MV-4-11 (cell line): ENCODE measurements at regions not wholly inside any gene's neighbourhood (a gene's known extent, or its start where the extent isn't known, plus 50 kb on each side); places are given as distances from the start of the nearest gene placed in this dataset.

Experiments used
- DNase-seq: peaks from one replicate; lab custom pipeline; 2025; lab: John Stamatoyannopoulos, UW

DNA sequence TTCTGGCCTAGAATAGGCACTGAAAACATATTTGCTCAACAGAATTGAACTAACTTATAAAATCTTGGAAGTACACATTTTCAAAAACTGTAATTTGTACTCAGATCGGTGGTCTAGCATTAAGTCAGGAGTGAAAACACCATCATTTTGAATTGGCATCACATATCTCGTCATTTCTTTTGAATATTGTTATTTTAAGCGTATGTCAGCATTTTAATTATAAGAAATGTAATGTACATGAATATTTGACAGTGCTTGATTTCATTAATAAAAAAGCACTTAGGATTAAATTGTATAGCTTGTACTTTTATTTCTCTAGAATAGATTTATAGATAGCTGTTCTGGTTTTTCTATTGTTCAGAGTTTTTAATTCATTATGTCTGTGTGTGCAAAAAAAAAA lies 892.2 kb downstream of the BCL11B start:
- no peak for DNase-seq

DNA sequence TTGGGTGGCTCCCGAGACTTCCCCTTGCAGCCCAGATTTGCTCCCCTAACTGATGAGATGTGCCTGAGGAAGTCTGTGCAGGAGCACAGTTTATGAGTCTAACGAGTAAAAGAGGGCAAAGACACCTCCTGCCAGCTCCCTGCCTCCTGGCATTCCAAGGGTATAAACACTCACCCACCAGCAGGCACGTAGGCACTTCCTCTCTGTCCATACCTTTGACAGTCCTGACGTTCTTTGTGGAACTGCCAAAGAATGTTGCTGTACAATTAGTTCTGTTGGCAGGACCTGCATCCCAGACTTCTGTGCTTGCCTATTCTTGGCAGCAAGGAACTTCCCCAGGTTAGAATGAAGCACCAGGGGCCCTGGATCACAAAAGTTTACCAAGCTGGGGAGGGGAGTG lies 889.3 kb downstream of the BCL11B start:
- no peak for DNase-seq

DNA sequence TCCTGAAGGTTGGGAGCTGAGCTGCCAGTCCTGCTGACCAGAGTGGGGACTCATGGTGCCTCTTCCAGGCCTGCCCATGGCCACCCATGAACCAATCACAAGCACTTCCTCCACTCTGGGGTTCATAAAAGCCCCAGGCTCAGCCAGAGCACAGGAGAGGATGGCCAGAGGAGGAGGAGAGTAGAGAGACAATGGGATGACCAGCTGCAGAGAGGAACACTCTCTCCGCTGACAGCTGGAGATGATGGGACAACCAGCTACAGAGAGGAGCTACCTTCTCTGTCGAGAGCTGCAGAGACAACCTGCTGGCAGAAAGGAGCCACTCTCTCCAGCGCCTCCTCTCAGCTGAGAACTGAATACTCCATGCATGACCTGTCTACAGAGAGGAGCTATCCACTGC lies 886.1 kb downstream of the BCL11B start:
- no peak for DNase-seq

DNA sequence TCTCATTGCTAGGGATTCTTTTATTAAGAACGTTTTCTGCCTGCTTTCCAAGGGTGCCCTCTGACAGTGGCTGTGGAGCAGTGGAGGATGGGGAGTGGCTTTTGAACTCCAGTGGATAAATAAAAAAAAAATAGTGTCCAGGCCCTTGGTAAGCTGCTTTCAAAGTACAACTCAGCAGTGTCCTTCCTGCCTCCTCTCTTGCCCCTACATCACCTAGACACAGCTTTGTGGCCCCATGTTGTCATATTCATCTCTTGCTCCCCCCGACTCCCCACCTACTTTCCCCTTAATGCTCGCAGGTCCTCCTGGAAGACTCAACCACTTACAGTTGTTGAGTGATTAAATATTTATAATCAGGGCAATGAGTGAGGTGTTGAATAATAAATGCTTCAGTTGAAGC lies 880.9 kb downstream of the BCL11B start:
- DNase-seq: no peak

DNA sequence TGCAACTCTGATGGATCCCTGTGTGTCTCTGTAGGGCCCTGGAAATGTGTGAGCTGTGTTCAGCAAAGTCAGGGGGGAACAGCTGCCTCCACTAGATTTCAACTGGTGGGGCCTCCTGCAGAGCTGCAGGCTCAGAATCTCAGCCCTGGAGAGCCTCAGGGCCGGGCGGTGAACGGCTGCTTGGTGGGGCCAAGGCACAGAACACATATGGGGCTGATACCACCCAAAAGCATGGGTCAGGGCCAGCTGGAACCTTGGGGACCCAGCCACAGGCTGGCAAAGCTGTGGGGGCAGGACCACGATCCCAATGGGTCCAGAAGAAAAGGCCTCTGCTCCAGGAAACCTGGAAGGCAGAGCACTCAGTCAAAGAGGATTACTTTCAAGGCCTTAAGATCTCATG lies 878.5 kb downstream of the BCL11B start:
- no peak for DNase-seq

DNA sequence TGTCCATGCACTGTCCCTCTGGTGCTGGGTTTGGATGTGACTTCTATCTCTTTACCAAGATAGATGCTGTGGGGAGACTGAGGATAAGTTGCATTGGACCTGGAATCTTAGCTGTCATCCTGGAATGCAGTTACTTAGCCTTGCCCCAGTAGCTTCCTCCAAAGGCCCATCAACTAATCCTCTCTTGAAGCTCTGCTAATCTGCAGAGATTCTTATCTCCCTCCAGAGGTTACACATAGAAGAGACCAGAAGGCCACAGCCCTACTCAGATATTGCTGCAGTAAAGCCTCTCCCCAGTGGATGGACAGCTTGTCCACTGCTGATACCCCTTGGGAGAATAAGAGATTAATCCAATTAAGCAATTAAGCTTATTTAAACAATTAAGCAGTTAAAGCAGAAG lies 867.2 kb downstream of the BCL11B start:
- no peak for DNase-seq

DNA sequence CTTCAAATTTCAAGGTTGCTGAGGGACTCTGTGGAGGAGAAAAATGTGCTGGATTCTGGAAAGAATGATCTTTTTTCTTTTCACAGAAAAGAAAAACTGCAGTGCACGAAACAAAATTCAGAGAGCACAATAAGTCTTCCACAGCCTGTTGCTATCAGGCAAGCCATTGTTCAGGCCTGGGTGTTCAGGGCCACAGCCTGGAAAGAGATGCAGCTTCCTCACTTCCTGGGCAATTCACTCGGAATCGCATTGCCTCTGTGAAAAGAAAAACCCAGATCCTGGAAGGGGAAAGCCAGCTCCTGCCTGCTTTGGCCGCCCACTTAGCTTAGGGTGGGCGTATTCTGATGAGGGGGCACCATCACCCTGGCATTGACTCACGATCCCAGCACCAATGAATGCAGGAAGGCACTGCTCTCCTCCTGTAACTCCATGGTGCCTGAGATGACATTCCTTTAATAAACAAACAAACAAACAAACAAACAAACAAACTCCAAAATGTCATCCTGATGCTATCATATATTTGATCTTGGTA lies 863.9 kb downstream of the BCL11B start:
- DNase-seq: no peak

DNA sequence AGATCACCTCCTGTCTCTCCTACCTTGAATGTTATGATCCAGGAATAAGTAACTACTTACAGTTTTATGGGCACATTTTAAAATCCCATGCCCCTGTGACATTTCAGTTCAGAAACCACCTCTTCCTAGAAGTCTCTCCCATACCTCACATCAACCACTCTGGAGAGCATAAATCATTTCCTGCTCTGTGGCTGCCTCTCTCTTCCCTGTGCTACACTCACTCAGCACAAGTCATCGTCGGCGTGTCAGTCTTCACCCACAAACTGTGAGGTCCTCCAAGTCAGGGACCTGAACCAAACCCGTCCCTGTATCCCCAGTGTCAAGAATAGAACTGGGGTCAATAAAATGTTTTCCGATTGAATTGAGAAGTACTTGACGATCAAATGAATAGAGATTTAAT lies 863.3 kb downstream of the BCL11B start:
- DNase-seq: no peak

DNA sequence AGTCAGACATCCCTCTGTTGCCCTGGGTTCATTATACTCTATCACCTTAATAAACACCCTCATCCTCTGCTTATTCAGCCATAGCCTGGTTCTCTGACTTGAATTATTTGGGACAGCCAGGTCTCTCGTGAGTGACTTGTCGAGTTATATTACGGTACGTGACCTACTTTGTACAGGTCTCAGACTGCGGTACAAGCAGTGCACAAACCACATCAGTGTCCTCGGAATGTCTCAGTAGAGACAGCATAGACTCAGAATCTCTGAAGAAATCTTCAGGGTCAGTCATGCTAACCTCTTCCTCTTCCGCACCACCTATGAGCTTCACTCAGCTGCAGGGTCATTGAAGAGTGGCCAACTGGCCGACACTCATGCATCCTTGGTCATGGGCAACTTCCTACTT lies 860.8 kb downstream of the BCL11B start:
- no peak for DNase-seq

DNA sequence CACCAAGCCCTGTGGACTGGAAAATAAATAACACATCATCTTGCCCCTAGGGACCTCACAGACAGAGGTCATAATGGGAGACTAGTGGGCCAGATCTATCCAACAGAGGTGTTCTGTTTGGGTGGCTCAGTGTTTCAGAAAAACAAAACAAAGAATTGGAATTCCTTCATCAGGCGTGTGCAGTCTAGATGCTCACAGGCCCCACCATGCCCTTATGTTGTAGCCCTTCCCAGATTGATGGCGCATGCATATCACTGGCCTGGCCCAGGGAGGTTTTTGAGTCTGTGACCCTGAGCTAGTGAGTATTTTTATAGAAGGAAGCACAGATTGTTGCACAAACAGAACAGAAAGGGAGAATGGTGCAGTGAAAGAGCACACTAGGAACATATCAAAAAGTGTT lies 859.6 kb downstream of the BCL11B start:
- no peak for DNase-seq

DNA sequence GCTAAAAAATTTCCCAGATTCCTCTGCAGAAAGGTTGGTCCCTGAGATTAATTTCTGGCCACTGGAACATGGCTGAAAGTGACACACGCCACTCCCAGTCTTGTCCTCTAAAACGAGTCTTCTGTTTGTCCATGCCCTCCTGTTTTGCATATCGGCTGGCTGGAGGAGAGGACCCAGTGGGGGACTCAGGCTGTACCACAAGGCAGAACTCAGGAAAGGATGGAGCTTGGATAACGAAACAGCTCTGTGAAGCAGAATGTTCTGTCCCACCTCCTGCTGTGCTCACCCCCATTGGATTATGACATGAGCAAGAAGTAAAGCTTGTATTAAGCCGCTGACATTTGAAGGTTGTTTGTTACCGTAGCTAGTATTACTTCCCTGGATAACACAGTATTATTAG lies 856.2 kb downstream of the BCL11B start:
- no peak for DNase-seq

DNA sequence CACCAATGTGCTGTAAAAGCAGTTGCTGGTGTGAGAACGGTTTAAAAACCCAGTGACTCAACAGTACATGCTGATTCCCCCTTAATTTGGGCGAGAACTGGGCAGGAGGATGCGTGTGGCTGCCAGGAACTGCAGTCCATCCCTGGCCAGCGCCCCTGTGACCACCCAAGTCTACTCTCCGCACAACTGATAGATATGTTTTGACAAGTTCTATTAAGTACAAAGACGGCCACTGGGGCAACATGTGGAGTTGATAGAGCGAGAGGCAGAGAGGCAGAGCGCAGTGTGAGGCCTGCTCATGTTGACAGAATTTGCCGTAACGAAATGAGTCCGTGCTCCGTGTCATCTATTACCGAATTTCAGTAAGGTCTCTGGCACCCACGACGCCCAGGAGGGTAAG lies 855.0 kb downstream of the BCL11B start:
- DNase-seq: no peak

DNA sequence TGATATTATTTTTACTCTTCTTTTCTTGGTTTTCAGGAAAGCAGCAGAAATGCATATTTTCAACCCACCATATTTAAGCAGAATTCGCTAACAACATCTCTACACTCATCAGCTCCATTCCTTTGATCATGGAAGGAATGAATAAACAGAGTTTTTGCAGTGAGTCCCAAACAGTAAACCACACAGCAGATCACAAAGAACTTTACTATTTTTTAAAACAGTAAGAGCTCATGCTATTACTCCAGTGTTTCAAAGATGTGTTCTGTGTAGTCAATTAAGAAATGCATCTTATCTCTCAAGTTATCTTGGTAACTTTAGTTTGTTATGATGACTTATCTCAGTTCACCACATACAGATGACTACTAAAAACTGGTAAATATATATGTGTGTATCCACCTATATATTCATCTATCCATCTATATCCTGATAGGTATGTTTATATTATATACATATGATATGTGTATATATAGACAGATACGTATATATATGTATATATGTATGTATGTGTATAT lies 843.5 kb downstream of the BCL11B start:
- no peak for DNase-seq

DNA sequence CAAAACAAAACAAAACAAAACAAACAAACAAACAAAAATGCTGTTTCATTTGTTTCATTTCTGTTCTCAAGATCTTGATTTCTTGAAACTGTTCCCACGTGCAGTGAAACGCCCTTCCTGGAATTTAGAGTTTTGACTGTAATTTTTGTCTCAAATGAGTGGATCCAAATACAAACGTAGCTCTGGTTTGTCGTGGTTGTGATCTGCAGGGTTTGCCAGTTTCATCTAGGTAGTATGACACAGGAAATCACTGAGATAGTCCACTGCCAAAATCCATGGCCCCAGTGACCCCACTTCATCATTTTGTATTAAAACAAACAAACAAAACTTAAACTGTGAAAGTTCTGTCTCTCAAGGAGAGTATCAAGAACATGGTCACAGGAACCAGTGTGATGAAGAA lies 838.6 kb downstream of the BCL11B start:
- DNase-seq: no peak

DNA sequence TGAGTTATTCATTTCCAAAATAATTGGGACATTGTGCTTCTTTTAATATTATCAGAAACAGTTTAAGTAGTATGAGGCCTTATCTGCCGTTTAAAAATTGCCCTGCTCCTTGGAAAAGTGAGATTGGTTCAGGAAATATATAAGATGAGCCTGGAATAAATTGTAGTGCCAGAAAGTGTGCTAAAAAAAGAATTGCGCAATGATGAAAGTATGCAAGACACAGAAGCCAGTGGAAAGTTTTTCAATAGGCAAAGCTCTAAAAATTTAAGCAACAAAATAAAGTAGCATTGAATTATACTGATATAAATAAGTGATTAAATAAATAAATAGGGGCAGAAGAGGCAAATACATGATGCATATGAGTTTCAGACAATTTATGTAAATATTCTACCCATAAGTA lies 834.9 kb downstream of the BCL11B start:
- DNase-seq: no peak

DNA sequence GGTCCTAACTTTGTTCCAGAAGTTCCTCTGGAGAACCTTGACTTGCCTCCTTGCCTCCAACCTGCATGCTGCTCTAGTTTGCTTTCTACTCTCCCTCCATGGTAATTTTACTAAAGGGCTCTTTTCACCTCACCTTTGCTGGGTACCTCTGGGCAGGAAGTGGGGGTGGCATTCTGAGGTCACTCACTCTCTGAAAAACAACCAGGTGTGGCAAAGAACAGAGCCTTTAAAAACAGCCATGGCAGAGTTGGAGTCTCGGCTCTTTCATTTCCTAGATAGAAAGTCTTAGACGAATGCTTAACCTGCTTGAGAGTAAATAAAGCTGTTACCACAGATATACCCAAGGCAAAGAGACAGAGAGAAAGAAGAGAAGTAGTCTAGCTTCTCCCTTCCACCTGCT lies 827.9 kb downstream of the BCL11B start:
- no peak for DNase-seq

DNA sequence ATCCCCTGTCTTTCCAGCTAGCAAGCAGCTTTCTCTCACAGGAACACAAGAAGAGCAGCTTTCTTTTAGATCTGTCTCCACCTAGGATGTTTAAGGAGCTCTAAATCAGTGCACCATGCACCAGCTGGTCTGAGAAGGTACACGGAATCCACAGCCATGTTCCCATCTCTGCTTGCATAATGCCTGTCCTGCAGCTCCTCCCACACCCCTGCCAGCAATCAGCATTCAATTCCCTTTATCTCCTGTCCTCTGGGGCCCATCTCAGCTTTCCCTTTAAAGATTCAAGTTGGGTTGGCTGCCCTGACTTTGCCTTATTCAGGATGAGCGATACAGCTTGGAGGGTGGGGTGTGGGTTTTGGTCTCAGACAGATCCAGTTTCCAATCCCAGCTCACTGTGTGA lies 826.3 kb downstream of the BCL11B start:
- DNase-seq: no peak

DNA sequence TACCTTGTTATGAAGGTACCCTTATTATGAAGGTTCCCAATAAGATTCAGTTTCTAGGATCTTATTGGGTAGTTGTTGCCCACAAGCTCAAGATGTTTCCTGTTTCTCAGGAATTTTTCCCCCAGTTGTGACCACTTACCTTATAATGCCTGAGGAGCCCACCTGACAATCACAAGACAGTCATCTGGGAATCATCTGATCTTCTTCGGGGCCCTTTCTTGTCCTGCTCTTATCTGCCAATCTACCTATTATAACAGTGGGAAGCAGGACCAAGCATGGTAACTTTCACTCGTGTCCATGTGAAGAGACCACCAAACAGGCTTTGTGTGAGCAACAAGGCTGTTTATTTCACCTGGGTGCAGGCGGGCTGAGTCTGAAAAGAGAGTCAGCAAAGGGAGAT lies 825.5 kb downstream of the BCL11B start:
- no peak for DNase-seq

DNA sequence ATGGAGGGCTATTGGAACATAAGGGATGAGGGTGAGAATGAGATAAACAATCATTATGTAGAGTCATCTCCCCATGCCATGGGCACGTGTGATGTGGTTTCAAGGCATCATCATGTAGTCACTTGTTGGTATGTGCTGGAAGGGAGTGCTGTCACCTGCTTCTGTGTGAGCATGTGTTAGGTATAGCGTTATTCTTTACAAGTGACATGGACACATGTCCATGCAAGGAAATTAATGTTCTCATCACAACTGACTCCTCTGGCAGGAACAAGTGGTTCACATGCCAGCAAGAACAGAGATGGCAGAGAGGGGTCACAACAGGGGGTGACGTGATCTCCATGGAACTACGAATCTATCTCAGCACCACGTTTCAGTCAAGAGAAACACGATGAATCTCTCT lies 815.8 kb downstream of the BCL11B start:
- no peak for DNase-seq

DNA sequence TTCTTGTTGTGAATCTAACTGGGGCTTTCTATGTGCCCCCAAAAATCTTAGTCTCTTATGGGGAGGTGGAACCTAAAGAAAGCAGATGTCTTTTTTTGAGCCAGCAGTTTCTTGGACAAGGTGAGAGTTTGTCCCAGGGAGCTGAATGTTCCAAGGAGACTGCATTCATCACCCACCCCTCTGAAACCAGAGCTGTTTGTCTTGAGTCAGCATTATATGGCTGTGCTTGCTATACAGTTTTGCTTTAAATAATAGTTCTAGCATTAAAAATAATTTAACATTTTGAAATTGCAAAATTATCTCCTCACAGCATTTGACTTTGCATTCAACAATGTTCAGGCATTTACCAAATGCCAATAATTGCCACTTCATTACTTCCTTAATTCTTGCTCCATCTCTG lies 813.3 kb downstream of the BCL11B start:
- DNase-seq: no peak

DNA sequence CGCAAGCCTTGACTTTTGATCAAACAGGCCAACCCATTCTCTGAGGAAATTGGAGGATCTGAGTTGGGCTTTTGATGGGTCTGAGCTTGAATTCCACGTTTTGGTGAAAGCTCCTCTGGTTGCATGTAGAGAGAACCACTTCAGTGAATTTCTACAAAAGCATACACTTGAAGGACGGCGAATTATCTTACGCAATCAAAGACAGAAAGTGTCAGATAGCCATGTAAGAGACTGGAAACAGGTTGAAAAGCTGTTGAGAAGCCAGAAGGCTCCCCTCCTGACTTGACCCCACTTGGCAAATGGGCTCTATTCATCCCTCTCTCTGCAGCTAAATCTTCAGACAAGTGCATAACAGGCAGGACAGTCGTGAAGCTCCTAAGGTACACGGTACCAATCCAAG lies 809.1 kb downstream of the BCL11B start:
- DNase-seq: no peak

DNA sequence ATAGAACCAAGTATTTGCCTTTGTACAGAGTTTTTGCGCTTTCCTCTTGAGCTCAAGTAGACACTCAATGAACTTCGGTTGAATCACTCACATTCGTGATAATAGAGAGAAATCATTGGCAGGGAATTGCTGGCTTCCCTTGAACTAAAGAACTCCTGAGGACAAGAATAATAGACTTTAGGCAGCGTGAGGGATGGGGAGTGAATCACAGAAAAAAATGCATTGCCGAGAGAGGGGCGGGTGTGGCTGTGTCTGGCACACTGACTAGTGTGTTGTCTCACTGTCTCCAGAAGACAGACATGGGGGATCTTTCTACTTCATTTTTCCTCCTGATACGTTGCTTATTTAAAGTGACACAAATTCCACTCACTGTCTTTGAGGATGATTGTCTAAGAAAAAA lies 805.2 kb downstream of the BCL11B start:
- no peak for DNase-seq

DNA sequence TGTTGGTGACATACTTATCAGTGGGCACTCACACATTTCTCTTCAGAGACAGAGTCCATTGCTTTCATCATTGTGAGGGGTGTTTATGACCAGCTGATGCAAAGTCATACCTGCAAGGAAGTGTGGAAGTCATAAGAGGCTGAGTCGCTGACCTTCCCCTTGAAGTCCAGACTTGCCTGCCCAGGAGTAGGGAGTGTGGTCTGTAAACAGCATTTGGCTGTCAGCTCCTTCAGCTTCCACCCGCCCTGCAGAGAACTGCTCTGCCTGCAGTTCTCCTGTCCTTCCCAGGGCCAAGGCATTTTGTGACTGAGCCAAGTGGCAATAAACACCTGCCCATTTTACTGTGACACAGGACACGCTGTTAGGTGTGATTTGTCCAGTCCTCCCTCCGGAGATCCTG lies 801.3 kb downstream of the BCL11B start:
- no peak for DNase-seq

DNA sequence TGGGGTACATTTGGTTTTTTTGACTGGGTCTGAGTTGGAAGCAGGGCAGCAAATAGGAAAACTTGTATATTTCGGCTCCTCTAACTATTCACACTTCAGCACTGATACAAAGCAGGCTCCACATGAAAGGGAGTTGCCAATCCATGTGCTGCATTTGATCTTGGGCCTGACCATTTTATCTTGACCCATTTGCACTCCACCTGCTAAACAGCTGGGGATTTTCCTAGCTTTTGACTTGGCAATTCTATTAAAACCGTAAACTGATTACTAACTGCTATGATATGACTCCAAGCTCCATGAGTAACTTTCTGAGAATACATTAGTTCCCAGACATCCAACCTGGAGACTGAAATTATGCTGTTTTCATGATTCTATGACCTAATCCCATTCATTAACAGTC lies 797.1 kb downstream of the BCL11B start:
- DNase-seq: no peak

DNA sequence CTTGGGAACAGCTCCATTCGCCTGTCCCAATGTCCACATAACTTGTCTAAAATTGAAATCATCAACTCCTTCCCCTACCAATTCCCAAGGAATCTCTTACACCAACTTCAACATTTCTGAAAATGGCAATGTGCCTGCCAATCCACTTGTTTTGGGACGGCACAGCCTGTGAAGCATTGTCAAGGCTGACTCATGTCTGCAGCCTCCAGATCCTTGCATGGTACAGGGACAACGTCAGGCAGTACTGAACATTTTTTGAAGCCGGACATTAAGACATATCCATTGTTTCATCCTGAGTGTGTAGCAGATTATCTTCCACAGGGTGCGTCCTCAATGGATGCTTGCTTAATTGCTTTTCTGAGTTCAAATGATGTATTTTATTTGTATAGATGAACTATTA lies 794.1 kb downstream of the BCL11B start:
- DNase-seq: no peak
